ENCODE measurements at regions not wholly inside any gene's neighbourhood (a gene's known extent, or its start where the extent isn't known, plus 50 kb on each side); places are given as distances from the start of the nearest gene placed in this dataset.

- no peak for TF ChIP-seq CTCF (IDR thresholded peaks at IDR 0.05; ENCODE audit: borderline replicate concordance, insufficient read depth, low read depth, low read length)
- no peak overlapping the region for H3K4me3 ChIP-seq (ENCODE audit: low read depth, low read length)
Measured at GRCh38 chr13:22738357-22738756, 442.4 kb upstream of the SGCG start.

- TF ChIP-seq CTCF (IDR thresholded peaks at IDR 0.05; ENCODE audit: borderline replicate concordance, insufficient read depth, low read depth, low read length): no peak
- H3K4me3 ChIP-seq (ENCODE audit: low read depth, low read length): no peak overlapping the region
Measured at GRCh38 chr13:22740264-22740663, 440.5 kb upstream of the SGCG start.

- TF ChIP-seq CTCF (IDR thresholded peaks at IDR 0.05; ENCODE audit: borderline replicate concordance, insufficient read depth, low read depth, low read length): no peak
- H3K4me3 ChIP-seq (ENCODE audit: low read depth, low read length): no peak overlapping the region
Measured at GRCh38 chr13:22744688-22745452, 435.9 kb upstream of the SGCG start.

- no peak overlapping the region for H3K4me3 ChIP-seq (ENCODE audit: low read depth, low read length)
- no peak for TF ChIP-seq CTCF (IDR thresholded peaks at IDR 0.05; ENCODE audit: borderline replicate concordance, insufficient read depth, low read depth, low read length)
Measured at GRCh38 chr13:22748866-22749577, 431.8 kb upstream of the SGCG start.

GRCh38 chr13:22749626-22750025, 431.2 kb upstream of the SGCG start:
- no peak overlapping the region for H3K4me3 ChIP-seq (ENCODE audit: low read depth, low read length)
- TF ChIP-seq CTCF (IDR thresholded peaks at IDR 0.05; ENCODE audit: borderline replicate concordance, insufficient read depth, low read depth, low read length): no peak

GRCh38 chr13:22757530-22758120, 423.2 kb upstream of the SGCG start:
- TF ChIP-seq CTCF (IDR thresholded peaks at IDR 0.05; ENCODE audit: borderline replicate concordance, insufficient read depth, low read depth, low read length): no peak
- no peak overlapping the region for H3K4me3 ChIP-seq (ENCODE audit: low read depth, low read length)

All from GM12875 (cell line).